ENCODE measurements at regions not wholly inside any gene's neighbourhood (a gene's known extent, or its start where the extent isn't known, plus 50 kb on each side); places are given as distances from the start of the nearest gene placed in this dataset.

DNA sequence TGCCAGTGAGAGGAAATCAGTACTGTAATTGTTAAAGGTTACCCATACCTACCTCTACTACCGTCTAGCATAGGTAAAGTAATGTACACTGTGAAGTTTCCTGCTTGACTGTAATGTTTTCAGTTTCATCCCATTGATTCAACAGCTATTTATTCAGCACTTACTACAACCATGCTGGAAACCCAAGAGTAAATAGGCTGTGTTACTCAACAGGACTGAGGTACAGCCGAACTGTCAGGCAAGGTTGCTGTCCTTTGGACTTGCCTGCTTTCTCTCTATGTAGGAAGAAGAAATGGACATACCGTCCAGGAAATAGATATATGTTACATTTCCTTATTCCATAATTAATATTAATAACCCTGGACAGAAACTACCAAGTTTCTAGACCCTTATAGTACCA, 265.5 kb downstream of the NR2F2 start:
- no peaks in the 10 kb centered on the region for H3K9me3 ChIP-seq (replicated peaks)
- H3K4me1 ChIP-seq = no peaks in the 10 kb centered on the region
- DNase-seq = no peak
- H3K27ac ChIP-seq (replicated peaks) = no peak overlapping the region
- no peak overlapping the region for H3K4me3 ChIP-seq
- intact Hi-C loops (cut with micrococcal nuclease) = no loop called here
- TF ChIP-seq, protein P1, sequence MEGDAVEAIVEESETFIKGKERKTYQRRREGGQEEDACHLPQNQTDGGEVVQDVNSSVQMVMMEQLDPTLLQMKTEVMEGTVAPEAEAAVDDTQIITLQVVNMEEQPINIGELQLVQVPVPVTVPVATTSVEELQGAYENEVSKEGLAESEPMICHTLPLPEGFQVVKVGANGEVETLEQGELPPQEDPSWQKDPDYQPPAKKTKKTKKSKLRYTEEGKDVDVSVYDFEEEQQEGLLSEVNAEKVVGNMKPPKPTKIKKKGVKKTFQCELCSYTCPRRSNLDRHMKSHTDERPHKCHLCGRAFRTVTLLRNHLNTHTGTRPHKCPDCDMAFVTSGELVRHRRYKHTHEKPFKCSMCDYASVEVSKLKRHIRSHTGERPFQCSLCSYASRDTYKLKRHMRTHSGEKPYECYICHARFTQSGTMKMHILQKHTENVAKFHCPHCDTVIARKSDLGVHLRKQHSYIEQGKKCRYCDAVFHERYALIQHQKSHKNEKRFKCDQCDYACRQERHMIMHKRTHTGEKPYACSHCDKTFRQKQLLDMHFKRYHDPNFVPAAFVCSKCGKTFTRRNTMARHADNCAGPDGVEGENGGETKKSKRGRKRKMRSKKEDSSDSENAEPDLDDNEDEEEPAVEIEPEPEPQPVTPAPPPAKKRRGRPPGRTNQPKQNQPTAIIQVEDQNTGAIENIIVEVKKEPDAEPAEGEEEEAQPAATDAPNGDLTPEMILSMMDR (IDR thresholded peaks at IDR 0.05; ENCODE audit: borderline replicate concordance) = no peak
- H3K27me3 ChIP-seq (ENCODE audit: low read depth) = peaks cover 50% of the 10 kb centered on the region
- no peaks in the 10 kb centered on the region for H3K36me3 ChIP-seq

DNA sequence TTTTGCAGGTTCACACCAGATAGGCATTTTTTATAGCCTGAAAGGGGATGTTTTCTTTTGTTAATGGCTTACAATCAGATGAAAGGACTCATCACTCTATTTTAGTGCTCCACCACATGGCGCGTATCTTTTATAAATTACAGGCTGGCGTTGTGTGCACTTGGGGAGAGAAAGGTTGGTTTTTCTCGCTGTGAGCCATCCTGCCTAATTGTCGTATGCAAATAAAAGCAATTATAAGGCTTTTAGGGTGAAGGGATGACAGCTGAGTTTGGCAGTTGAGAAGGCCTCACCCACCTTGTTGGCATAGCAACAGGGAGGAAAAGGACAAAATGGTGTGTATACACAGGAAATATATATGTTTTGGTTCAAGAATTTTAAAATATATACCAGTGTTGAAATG, 268.0 kb downstream of the NR2F2 start:
- Histone ChIP-seq H3K4me3 (no peak overlapping the region), H3K9me3 (replicated peaks) (no peaks in the 10 kb centered on the region), H3K27ac (replicated peaks) (no peak overlapping the region), H3K36me3 (no peaks in the 10 kb centered on the region), H3K4me1 (no peaks in the 10 kb centered on the region), H3K27me3 (ENCODE audit: low read depth) (peaks cover 44% of the 10 kb centered on the region)
- intact Hi-C loops (cut with micrococcal nuclease) = no loop called here
- TF ChIP-seq, protein P1 (IDR thresholded peaks at IDR 0.05; ENCODE audit: borderline replicate concordance) = no peak
- DNase-seq = no peak

DNA sequence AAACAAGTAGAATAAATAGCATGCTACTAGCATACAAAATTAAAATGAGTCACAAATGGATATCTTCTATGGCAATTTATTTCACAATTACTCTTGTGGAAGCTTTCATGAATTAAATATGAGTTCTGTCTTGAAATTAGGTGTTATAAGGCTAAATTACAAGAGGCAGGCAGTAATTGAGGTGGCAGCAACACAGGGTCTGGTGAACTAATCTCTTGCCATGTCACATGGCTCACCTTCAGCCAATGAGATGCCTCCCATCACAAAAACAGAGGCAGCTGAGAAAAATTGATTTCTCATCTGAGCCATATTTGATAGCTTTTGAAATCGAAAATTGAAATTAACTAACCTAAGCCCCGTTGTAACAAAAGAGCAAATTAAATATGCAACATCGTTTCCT, 268.8 kb downstream of the NR2F2 start:
- H3K27ac ChIP-seq (replicated peaks) = no peak overlapping the region
- intact Hi-C loops (cut with micrococcal nuclease) = no loop called here
- no peaks in the 10 kb centered on the region for H3K4me1 ChIP-seq
- no peaks in the 10 kb centered on the region for H3K9me3 ChIP-seq (replicated peaks)
- DNase-seq = no peak
- TF ChIP-seq, protein P1 (IDR thresholded peaks at IDR 0.05; ENCODE audit: borderline replicate concordance) = no peak
- no peak overlapping the region for H3K4me3 ChIP-seq
- no peaks in the 10 kb centered on the region for H3K36me3 ChIP-seq
- peaks cover 39% of the 10 kb centered on the region for H3K27me3 ChIP-seq (ENCODE audit: low read depth)

DNA sequence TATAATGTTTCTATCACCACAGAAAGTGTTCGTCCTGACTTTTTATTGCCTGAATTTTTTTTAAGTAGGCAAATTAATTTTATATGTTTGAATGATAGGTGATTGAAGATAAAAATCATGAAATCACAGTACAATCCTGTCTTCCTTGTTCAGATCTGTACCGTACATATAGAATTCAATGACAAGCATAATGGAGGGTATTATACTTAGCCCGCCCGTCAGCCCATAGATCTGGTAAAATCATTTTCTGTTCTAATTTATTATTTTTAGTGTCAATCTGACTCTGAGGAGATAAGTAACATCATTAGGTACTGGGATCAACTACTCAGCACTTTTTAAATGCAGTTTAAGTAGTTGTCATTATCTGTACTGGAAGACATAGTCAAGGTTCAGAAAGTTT, 269.9 kb downstream of the NR2F2 start:
- peaks cover 34% of the 10 kb centered on the region for H3K27me3 ChIP-seq (ENCODE audit: low read depth)
- DNase-seq = no peak
- H3K4me1 ChIP-seq = no peaks in the 10 kb centered on the region
- H3K36me3 ChIP-seq = no peaks in the 10 kb centered on the region
- H3K4me3 ChIP-seq = no peak overlapping the region
- intact Hi-C loops (cut with micrococcal nuclease) = no loop called here
- no peaks in the 10 kb centered on the region for H3K9me3 ChIP-seq (replicated peaks)
- H3K27ac ChIP-seq (replicated peaks) = no peak overlapping the region
- TF ChIP-seq, protein P1 (IDR thresholded peaks at IDR 0.05; ENCODE audit: borderline replicate concordance) = no peak

DNA sequence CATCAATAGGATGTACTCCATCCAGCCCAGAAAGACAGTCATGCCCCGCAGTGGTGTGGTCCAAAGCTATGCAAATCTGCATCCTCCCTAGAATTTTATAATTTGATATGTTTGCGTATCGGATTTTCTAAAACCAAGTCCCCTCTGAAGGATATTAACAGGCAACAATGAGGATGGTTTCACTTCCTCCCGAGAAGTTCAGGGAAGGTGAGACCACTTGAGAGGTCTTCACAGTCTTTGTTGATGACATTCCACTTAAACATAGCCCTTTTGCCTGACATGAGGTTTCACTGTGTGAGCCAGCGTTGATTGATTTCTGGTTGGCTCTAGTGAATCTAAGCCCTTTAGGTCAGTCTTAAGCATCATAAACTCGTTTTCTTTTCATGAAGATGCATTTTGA, 276.1 kb downstream of the NR2F2 start:
- H3K4me1 ChIP-seq = no peaks in the 10 kb centered on the region
- H3K27ac ChIP-seq (replicated peaks) = no peak overlapping the region
- H3K27me3 ChIP-seq (ENCODE audit: low read depth) = peaks cover 37% of the 10 kb centered on the region
- TF ChIP-seq, protein P1 (IDR thresholded peaks at IDR 0.05; ENCODE audit: borderline replicate concordance) = no peak
- no peak for DNase-seq
- H3K36me3 ChIP-seq = no peaks in the 10 kb centered on the region
- intact Hi-C loops (cut with micrococcal nuclease) = no loop called here
- no peaks in the 10 kb centered on the region for H3K9me3 ChIP-seq (replicated peaks)
- no peak overlapping the region for H3K4me3 ChIP-seq

DNA sequence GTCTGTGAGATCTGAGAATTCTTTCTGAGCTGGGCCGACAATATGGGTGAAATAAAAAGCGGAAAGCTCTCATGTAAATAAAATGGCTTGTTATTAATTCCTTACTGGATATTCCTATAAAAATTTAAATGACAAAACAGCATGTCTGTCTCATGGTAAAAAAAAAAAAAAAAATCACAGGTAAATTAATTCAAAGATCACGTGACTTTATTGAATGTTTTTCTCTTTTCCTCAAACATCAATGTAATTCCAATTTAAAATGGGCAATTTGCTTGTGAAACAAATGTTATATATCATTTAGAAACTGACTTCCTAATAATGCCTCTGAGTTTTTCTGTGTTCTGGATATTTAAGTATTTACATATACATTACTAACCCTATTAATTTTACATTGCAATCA, 280.3 kb downstream of the NR2F2 start:
- Histone ChIP-seq H3K9me3 (replicated peaks) (peaks cover 26% of the 10 kb centered on the region), H3K4me3 (no peak overlapping the region), H3K36me3 (no peaks in the 10 kb centered on the region), H3K4me1 (no peaks in the 10 kb centered on the region), H3K27ac (replicated peaks) (no peak overlapping the region), H3K27me3 (ENCODE audit: low read depth) (peaks cover 9% of the 10 kb centered on the region)
- TF ChIP-seq, protein P1 (IDR thresholded peaks at IDR 0.05; ENCODE audit: borderline replicate concordance) = no peak
- DNase-seq = no peak
- intact Hi-C loops (cut with micrococcal nuclease) = no loop called here
